Heart left ventricle (tissue), 16 donors: ENCODE measurements at regions not wholly inside any gene's neighbourhood (a gene's known extent, or its start where the extent isn't known, plus 50 kb on each side); places are given as distances from the start of the nearest gene placed in this dataset.

Source experiments
- ATAC-seq, 4 donors: fragments of 200-7000 bp; cut with Tn5 transposase; one replicate each; pipeline ENCODE4 v1.9.1; 2020 to 2022; ENCODE audit warnings: moderate library complexity in 4 of 4, mild to moderate bottlenecking in 3 of 4, moderate number of reproducible peaks in 1 of 4
- DNase-seq, 5 donors: peaks; one replicate each; pipeline ENCODE4 v3.0.0-alpha.2; 2020
- H3K27ac ChIP-seq, 12 donors: fragments of 200-600 bp; sonication (generic) in 4 of 12; one replicate each; pipeline versions ENCODE4 v1.5.0 to v1.8.0; 2016 to 2022; ENCODE audit warnings: mild to moderate bottlenecking in 2 of 12
- H3K27me3 ChIP-seq, 9 donors: fragments of 200-600 bp; sonication (generic) in 2 of 9; one replicate each; pipeline versions ENCODE4 v1.5.1 to v1.8.0; 2016 to 2022; ENCODE audit warnings: mild to moderate bottlenecking in 3 of 9
- H3K36me3 ChIP-seq, 9 donors: fragments of 200-600 bp; sonication (generic) in 2 of 9; one replicate each; pipeline versions ENCODE4 v1.5.0 to v1.8.0; 2018 to 2022; ENCODE audit warnings: mild to moderate bottlenecking in 2 of 9
- H3K4me1 ChIP-seq, 12 donors: fragments of 200-600 bp; sonication (generic) in 4 of 12; one replicate each; pipeline versions ENCODE4 v1.5.0 to v1.8.0; 2016 to 2022; ENCODE audit warnings: mild to moderate bottlenecking in 3 of 12
- H3K4me3 ChIP-seq, 12 donors: fragments of 200-600 bp; sonication (generic) in 4 of 12; one replicate each; pipeline versions ENCODE4 v1.5.0 to v1.8.0; 2017 to 2022; ENCODE audit warnings: mild to moderate bottlenecking in 9 of 12, moderate library complexity in 4 of 12
- H3K9me3 ChIP-seq, 12 donors: fragments of 200-600 bp; sonication (generic) in 4 of 12; one replicate each; pipeline versions ENCODE4 v1.5.0 to v1.8.0; 2016 to 2022; ENCODE audit warnings: mild to moderate bottlenecking in 1 of 12
- POLR2A ChIP-seq, 2 donors: fragments of 450-650 bp; IDR thresholded peaks; one replicate each; pipeline ENCODE4 v1.6.1; 2017; ENCODE audit warnings: antibody characterized with exemption in 2 of 2, mild to moderate bottlenecking in 2 of 2, moderate library complexity in 2 of 2
- WGBS, 4 donors: extraction: QIAGEN DNeasy Blood & Tissue Kit in 2 of 4; methylation state at CpG; one replicate each; pipeline versions ENCODE4 v1.1.5 to v1.1.7; 2013 to 2018; 5-methylcytosine and 5-hydroxymethylcytosine counted together
- intact Hi-C, 10 donors: fragments of 100-400 bp; cut with DNase I; formaldehyde crosslinking; loops; one replicate each; pipeline versions ENCODE4 v1.11.1 to v1.14.2; 2022
- TF ChIP-seq, protein P1 (sequence below), 12 donors: fragments of 200-600 bp; sonication (generic) in 4 of 12; IDR thresholded peaks; one replicate each; pipeline versions ENCODE4 v1.5.0 to v1.8.0; 2018 to 2022; ENCODE audit warnings: antibody characterized with exemption in 12 of 12, mild to moderate bottlenecking in 5 of 12
- donor health status: ischemic (EF 13 %, LVEDD 7.1; RV severe dilation, severe dysfunction).
- donor health status: healthy with polysubstance abuse.
- donor health status: DM: no; HTN: yes; CAD: no.
- donor health status: DM: no; HTN: no; CAD: no.
- donor health status: ischemic (EF 25% LVEDD 6.9; RV normal size, moderate dysfunction).
- donor health status: ischemic (EF 25% LVEDD 5.7; RV mildly dilated, moderate dysfunction).
- donor health status: healthy.
- donor health status: DM: yes; HTN: yes; CAD: no.
- donor health status: ischemic (EF 35%, LVEDD 5.7; RV mildly dilated, moderate dysfunction).
- donor health status: nonischemic (EF 11% LVEDD 7.7; RV severe dilation, severe dysfunction).
- donor health status: DM: yes; HTN: yes; CAD: no.
- donor health status: PGD.
- donor health status: ischemic (EF 29% LVEDD 5.4; RV normal size, mild dysfunction).
- donor health status: nonischemic (EF 23%, LVEDD 6.1; RV moderate dilation, normal function).

DNA sequence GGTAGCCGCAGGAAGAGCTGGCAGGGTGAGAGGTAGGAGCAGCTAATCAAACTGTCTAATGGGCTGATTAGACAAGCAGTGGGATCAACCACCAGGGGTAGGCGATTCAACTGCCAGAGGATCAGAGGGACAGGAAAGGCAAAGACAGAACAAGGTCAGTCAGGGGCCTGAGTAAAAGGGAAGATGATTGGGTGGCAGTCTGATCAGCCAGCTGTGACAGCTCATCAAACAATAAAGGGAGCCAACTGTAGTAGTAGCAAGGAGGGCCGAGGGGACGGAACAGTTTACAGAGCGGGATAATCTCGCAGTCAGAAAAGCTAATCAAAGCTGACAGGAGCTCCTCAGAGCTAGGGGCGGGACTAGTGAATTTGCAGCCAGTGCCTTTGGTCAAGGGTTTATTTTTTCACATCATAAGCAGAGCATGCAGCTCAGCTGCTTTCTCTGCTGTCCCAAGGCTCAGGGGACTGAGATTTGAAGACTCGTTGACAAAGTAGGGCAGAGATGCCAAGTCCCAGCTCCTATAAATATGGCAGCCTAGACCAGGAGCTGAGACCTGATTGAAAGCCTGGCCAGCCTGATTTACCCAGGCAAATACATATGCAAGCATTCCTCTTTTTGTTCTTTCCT, 418.2 kb downstream of the GABRG2 start:
- Histone ChIP-seq H3K27ac (no peak overlapping the region), H3K4me3 (no peak overlapping the region), H3K27me3 (no peaks in the 10 kb centered on the region), H3K36me3 (no peaks in the 10 kb centered on the region), H3K4me1 (no peaks in the 10 kb centered on the region), H3K9me3 (no peaks in the 10 kb centered on the region)
- DNase-seq (no peak), ATAC-seq (no peak)
- WGBS, 4 donors = 39 to 53% (median 48%) methylated on average over 8 of the region's 8 CpGs
- TF ChIP-seq, protein P1, sequence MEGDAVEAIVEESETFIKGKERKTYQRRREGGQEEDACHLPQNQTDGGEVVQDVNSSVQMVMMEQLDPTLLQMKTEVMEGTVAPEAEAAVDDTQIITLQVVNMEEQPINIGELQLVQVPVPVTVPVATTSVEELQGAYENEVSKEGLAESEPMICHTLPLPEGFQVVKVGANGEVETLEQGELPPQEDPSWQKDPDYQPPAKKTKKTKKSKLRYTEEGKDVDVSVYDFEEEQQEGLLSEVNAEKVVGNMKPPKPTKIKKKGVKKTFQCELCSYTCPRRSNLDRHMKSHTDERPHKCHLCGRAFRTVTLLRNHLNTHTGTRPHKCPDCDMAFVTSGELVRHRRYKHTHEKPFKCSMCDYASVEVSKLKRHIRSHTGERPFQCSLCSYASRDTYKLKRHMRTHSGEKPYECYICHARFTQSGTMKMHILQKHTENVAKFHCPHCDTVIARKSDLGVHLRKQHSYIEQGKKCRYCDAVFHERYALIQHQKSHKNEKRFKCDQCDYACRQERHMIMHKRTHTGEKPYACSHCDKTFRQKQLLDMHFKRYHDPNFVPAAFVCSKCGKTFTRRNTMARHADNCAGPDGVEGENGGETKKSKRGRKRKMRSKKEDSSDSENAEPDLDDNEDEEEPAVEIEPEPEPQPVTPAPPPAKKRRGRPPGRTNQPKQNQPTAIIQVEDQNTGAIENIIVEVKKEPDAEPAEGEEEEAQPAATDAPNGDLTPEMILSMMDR (IDR thresholded peaks at IDR 0.05) = no peak
- TF ChIP-seq POLR2A (IDR thresholded peaks at IDR 0.05) = no peak
- intact Hi-C loops = no loop called here

DNA sequence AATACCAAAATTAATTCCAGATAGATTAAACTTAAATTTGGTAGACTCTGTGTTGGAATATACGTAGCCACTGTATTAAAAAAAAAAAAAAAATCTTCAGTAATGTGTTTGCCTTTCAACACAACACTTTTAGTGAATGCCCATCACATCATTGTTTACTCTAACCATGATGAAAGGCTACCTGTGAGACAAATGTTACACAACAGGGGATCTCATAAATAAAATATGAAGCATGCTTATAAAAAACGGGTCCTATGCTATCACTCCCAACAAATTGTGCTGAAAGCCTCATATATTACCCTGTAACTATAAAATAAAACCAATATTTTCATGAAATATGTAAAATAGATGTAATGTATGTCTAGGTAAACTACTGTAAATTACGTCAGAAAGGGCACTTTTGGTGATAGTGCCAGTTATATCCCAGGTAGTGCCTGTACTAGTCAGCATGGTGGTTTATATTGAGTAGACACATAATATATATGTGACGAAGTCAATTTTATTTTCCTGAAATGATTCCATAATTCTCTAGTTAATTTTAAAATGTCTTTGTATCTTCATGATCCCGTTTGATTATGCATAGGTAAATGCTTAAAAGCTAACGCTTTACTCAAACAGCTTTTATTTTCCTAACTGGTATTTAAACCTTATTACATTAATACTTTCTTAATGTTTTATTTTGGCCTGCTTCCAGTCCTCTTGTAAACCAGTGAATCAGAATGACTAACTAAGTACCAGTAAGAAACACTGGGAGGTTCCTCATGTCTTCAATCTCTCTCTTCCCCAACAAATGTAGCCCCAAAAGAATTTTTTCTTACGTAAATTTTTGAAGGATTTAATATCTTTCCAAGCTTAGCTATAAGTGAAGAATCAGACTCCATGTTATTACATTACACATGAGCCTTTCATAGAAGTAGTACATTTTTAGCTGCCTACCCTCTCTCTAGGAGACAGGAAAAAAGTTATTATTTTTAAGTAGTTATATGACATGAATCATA, 420.3 kb downstream of the GABRG2 start:
- WGBS, 4 donors = 70 to 78% (median 76%) methylated on average over 7 of the region's 7 CpGs
- H3K36me3 ChIP-seq = no peaks in the 10 kb centered on the region
- DNase-seq (no peak), ATAC-seq (no peak)
- H3K27ac ChIP-seq = no peak overlapping the region
- no peaks in the 10 kb centered on the region for H3K9me3 ChIP-seq
- H3K4me1 ChIP-seq = no peaks in the 10 kb centered on the region
- intact Hi-C loops = no loop called here
- H3K4me3 ChIP-seq = no peak overlapping the region
- no peaks in the 10 kb centered on the region for H3K27me3 ChIP-seq
- no peak for TF ChIP-seq POLR2A (IDR thresholded peaks at IDR 0.05)
- TF ChIP-seq, protein P1 (IDR thresholded peaks at IDR 0.05) = no peak

DNA sequence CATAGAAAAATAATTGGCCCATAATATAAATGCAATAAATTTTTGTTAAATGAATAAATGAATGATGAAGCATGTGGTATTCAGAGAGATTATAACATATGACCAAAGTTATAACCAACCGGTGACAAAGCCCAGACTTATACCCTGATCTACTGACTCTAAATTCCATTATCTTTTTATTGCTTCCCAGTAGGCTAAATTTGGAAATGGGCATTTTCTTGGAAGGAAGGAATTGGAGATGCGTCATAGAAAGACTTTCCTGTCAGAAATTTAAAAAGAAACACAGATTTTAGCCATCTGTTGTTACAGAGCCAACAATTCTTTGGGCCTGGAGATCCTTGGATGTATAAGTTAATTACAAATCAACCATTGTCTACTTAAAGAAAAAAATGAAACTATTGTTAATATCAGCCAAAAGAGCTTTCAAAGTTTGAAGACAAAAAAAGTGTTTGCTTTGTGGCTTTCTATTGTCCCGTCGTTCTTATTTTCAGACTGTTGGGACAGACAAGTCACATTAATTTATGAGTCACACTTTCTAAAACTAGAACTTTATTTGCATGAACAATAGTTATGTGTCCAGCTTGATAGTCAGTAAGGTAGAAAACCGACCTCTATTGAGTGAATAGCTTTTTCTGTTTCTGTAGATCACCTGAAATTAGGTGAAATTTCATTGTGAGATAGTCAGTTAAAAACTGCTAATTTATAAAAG, 428.7 kb downstream of the GABRG2 start:
- no peak for TF ChIP-seq POLR2A (IDR thresholded peaks at IDR 0.05)
- TF ChIP-seq, protein P1 (IDR thresholded peaks at IDR 0.05) = no peak
- H3K4me1 ChIP-seq = no peaks in the 10 kb centered on the region
- H3K27me3 ChIP-seq = no peaks in the 10 kb centered on the region
- peaks cover 0 to 4% (median 0%) of the 10 kb centered on the region in 12 donors for H3K9me3 ChIP-seq
- no peak overlapping the region for H3K27ac ChIP-seq
- ATAC-seq (no peak), DNase-seq (no peak)
- 52 to 76% (median 56%) methylated on average over 5 of the region's 5 CpGs for WGBS, 4 donors
- H3K4me3 ChIP-seq = no peak overlapping the region
- H3K36me3 ChIP-seq = no peaks in the 10 kb centered on the region
- intact Hi-C loops = no loop called here

DNA sequence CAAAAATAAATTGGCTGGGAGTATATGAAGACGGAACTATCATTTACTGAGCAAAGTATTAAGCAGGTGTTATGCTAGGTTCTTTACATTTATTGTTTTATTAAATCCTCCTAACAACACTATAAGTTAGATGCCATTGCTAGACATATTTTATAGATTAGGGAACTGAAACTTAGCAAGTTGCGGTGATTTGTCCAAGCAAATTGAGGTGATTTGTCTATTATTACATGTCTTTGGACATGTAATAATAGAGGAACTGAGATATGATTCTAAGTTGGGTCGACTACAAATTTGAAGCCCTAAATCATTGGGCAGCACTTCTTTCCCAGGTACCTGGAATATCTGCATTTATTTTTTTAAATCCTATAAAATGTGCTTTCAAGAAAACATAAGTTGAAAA, 429.9 kb downstream of the GABRG2 start:
- Histone ChIP-seq H3K27me3 (no peaks in the 10 kb centered on the region), H3K4me3 (no peak overlapping the region), H3K36me3 (no peaks in the 10 kb centered on the region), H3K4me1 (no peaks in the 10 kb centered on the region), H3K9me3 (peaks cover 0 to 6% (median 0%) of the 10 kb centered on the region in 12 donors), H3K27ac (no peak overlapping the region)
- no peak for TF ChIP-seq POLR2A (IDR thresholded peaks at IDR 0.05)
- TF ChIP-seq, protein P1 (IDR thresholded peaks at IDR 0.05) = no peak
- intact Hi-C loops = no loop called here
- no peak for DNase-seq
- 48 to 81% (median 68%) methylated on average over 3 of the region's 3 CpGs for WGBS, 4 donors
- no peak for ATAC-seq
